Activated naive CD8-positive, alpha-beta T cell treated with anti-CD3 and anti-CD28 coated beads for 36 hours (primary cell): ENCODE measurements at regions not wholly inside any gene's neighbourhood (a gene's known extent, or its start where the extent isn't known, plus 50 kb on each side); places are given as distances from the start of the nearest gene placed in this dataset.

ENCODE experiments used
- DNase-seq: peaks from one replicate; pipeline ENCODE4 v3.0.0; 2021
- H3K27ac Mint-ChIP-seq: one replicate; pipeline ENCODE4 v1.8.0; 2022; ENCODE audit warnings: mild to moderate bottlenecking, moderate library complexity, mixed read lengths
- H3K27me3 Mint-ChIP-seq: one replicate; pipeline ENCODE4 v1.8.0; 2022; ENCODE audit warnings: mild to moderate bottlenecking, mixed read lengths
- H3K36me3 Mint-ChIP-seq: one replicate; pipeline ENCODE4 v1.8.0; 2021; ENCODE audit warnings: mild to moderate bottlenecking, mixed read lengths
- H3K4me1 Mint-ChIP-seq: one replicate; pipeline ENCODE4 v1.8.0; 2021; ENCODE audit warnings: mixed read lengths
- H3K4me3 Mint-ChIP-seq: one replicate; pipeline ENCODE4 v1.8.0; 2022; ENCODE audit warnings: mild to moderate bottlenecking, moderate library complexity, mixed read lengths
- H3K9me3 Mint-ChIP-seq: one replicate; pipeline ENCODE4 v1.8.0; 2022; ENCODE audit warnings: mixed read lengths

DNA sequence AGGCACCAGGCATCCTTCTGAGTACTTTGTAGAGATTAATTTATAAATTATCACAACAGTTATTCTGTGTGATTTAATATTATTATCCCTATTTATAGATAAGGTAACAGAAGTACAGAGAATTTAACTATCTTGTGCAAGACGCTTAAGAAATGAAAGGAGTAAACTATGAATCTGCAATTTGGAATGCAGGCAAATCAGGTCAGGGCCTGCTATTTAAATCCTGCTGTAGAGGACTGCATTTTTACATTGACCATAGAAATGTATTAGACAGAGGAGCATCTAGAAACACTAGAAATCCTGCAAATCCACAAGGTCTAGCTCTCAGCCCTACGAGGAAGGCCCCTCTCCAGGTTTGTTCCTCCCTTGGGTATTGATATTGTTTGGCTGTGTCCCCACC, 336.2 kb downstream of the ETS1 start:
- Mint-ChIP-seq H3K27me3 (no peaks in the 10 kb centered on the region), H3K4me1 (no peaks in the 10 kb centered on the region), H3K4me3 (no peak overlapping the region), H3K27ac (no peak overlapping the region), H3K9me3 (no peaks in the 10 kb centered on the region), H3K36me3 (no peaks in the 10 kb centered on the region)
- DNase-seq = no peak

- Mint-ChIP-seq H3K27me3 (no peaks in the 10 kb centered on the region), H3K9me3 (no peaks in the 10 kb centered on the region)
Measured at GRCh38 chr11:128250482-128250881, 336.9 kb downstream of the ETS1 start.

GRCh38 chr11:128246810-128247594, 340.4 kb downstream of the ETS1 start:
- Mint-ChIP-seq H3K4me1 (no peaks in the 10 kb centered on the region), H3K36me3 (no peaks in the 10 kb centered on the region), H3K27me3 (no peaks in the 10 kb centered on the region), H3K27ac (no peak overlapping the region), H3K9me3 (no peaks in the 10 kb centered on the region), H3K4me3 (no peak overlapping the region)
- no peak for DNase-seq

More at GRCh38 chr11:128250482-128250881, 336.9 kb downstream of the ETS1 start:
- Mint-ChIP-seq H3K27ac (no peak overlapping the region), H3K4me1 (no peaks in the 10 kb centered on the region), H3K4me3 (no peak overlapping the region), H3K36me3 (no peaks in the 10 kb centered on the region)
- no peak for DNase-seq

DNA sequence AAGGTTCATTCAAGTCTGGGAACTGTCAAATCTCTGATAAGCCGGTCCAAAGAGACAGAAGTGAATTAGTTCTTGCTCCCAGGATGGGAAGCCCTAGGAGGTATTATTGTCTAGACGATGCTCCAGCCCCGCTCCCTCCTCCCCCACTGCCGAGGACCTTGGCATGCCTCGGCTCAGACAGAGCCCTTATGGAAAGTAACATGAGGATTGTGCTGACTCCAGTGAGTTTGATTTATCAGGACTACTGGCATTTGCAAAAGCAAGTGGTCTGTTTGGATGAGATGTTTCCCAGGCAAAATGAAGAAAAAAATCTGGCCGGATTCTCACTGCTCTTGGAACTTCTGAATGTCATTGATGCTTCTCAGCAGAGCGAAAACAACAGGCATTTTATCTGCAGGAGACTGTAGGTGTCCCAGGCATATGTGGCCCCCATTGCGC, 341.0 kb downstream of the ETS1 start:
- Mint-ChIP-seq H3K36me3 (no peaks in the 10 kb centered on the region), H3K9me3 (no peaks in the 10 kb centered on the region), H3K4me1 (no peaks in the 10 kb centered on the region), H3K27me3 (no peaks in the 10 kb centered on the region), H3K27ac (no peak overlapping the region), H3K4me3 (no peak overlapping the region)
- DNase-seq = no peak

DNA sequence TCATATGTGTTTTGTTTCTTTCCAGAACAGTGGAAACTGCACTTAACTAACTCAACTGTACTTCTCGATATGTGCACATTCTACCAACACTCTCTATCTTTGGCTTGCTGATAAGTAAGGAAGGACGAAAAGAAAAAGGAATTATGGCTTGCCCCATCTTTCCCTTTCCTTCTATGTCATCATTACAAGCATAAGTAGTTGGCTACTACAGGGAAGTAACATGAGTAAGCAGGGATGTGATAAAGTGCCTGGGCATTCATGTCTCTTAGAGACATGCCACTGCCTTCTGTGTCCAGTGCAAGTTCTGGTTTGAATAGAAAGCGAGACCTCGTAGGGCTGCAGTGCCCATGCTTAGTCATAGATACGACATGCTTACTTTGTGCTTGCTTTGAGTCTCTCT, 342.5 kb downstream of the ETS1 start:
- Mint-ChIP-seq H3K4me3 (no peak overlapping the region), H3K4me1 (peaks cover 2% of the 10 kb centered on the region), H3K36me3 (no peaks in the 10 kb centered on the region), H3K9me3 (no peaks in the 10 kb centered on the region), H3K27me3 (no peaks in the 10 kb centered on the region), H3K27ac (no peak overlapping the region)
- DNase-seq = no peak

- no peaks in the 10 kb centered on the region for H3K36me3 Mint-ChIP-seq
- peaks cover 21% of the 10 kb centered on the region for H3K4me1 Mint-ChIP-seq
- no peaks in the 10 kb centered on the region for H3K9me3 Mint-ChIP-seq
- no peak overlapping the region for H3K4me3 Mint-ChIP-seq
- no peaks in the 10 kb centered on the region for H3K27me3 Mint-ChIP-seq
- no peak for DNase-seq
- H3K27ac Mint-ChIP-seq = no peak overlapping the region
Measured at GRCh38 chr11:128242451-128242850, 344.9 kb downstream of the ETS1 start.

DNA sequence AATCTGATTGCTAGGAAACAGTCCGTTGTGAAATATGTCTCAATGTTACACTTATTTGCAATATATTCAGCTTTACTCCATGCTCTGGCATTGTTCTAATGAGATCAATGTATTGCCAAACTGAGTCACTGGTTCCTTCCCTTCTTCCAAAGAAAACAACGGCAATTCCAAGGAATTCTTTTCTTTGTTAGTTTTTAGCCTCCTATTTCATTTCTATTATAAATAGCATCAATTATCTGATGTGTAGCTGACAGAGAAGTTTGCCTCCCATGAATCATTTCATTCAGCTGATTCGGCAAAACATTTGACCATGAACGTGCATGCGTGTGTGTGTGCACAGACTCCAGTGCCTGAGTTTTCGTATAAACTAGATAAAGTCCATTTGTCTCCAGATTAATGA, 346.8 kb downstream of the ETS1 start:
- Mint-ChIP-seq H3K27me3 (no peaks in the 10 kb centered on the region), H3K9me3 (no peaks in the 10 kb centered on the region), H3K4me3 (no peak overlapping the region), H3K36me3 (no peaks in the 10 kb centered on the region), H3K27ac (no peak overlapping the region), H3K4me1 (peaks cover 29% of the 10 kb centered on the region)
- no peak for DNase-seq

- Mint-ChIP-seq H3K4me1 (peaks cover 29% of the 10 kb centered on the region), H3K27me3 (no peaks in the 10 kb centered on the region), H3K9me3 (no peaks in the 10 kb centered on the region), H3K27ac (peak overlapping the region; percentile 91), H3K36me3 (no peaks in the 10 kb centered on the region), H3K4me3 (peak overlapping the region; percentile 60)
- no peak for DNase-seq
Measured at GRCh38 chr11:128239306-128239705, 348.1 kb downstream of the ETS1 start.

GRCh38 chr11:128238521-128239265, 348.7 kb downstream of the ETS1 start:
- H3K36me3 Mint-ChIP-seq = no peaks in the 10 kb centered on the region
- peak overlapping the region; percentile 91 for H3K27ac Mint-ChIP-seq
- peaks cover 29% of the 10 kb centered on the region for H3K4me1 Mint-ChIP-seq
- no peaks in the 10 kb centered on the region for H3K27me3 Mint-ChIP-seq
- H3K9me3 Mint-ChIP-seq = no peaks in the 10 kb centered on the region
- no peak for DNase-seq
- peak overlapping the region; percentile 60 for H3K4me3 Mint-ChIP-seq

- no peak for DNase-seq
- peaks cover 44% of the 10 kb centered on the region for H3K4me1 Mint-ChIP-seq
- H3K9me3 Mint-ChIP-seq = peaks cover 3% of the 10 kb centered on the region
- H3K27me3 Mint-ChIP-seq = no peaks in the 10 kb centered on the region
- no peak overlapping the region for H3K4me3 Mint-ChIP-seq
- H3K27ac Mint-ChIP-seq = no peak overlapping the region
- H3K36me3 Mint-ChIP-seq = peaks cover 2% of the 10 kb centered on the region
Measured at GRCh38 chr11:128236506-128237498, 350.6 kb downstream of the ETS1 start.

DNA sequence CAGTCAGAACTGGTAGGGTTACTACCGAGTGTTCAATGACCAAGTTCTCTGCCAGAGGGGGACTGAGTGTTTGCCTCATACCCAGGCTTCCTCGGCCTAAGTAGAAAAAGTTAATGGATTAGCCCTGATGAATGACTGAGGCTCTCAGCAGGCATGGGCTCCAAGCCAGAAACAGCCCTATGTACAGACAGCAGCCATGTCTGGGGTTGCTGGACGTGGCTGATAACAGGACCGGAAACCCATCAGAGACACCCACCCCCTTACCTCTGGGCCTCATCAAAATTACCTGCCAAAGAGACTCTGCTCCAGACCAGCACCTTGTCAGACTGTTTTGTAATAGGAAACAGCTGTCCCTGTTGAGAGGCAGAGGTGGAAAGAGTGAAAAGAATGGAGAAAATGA, 351.4 kb downstream of the ETS1 start:
- Mint-ChIP-seq H3K4me3 (no peak overlapping the region), H3K36me3 (peaks cover 5% of the 10 kb centered on the region), H3K27ac (peak overlapping the region; percentile 19), H3K9me3 (peaks cover 4% of the 10 kb centered on the region), H3K27me3 (no peaks in the 10 kb centered on the region), H3K4me1 (peaks cover 45% of the 10 kb centered on the region)
- no peak for DNase-seq

- Mint-ChIP-seq H3K27ac (no peak overlapping the region), H3K4me1 (peaks cover 45% of the 10 kb centered on the region), H3K27me3 (no peaks in the 10 kb centered on the region), H3K36me3 (peaks cover 5% of the 10 kb centered on the region), H3K9me3 (peaks cover 4% of the 10 kb centered on the region), H3K4me3 (no peak overlapping the region)
- DNase-seq = no peak
Measured at GRCh38 chr11:128235426-128235825, 351.9 kb downstream of the ETS1 start.

DNA sequence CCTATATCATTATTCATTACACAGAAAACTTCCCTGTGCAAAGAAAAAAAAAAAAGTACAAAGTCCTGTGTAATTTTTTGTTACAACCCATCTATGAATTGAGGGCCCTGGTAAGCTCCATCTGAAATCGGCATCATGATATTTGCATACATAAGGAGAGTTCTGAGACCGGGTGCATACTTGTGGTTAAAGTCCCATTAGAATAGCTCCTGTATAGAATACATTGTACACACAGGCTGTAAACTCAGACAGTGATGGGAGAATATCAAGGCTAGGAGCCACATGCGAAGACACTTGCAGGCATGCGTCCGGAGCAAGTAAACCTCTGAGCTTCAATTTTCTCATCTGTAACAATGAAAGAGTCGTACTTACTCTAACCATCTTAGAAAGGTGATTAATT, 353.2 kb downstream of the ETS1 start:
- peaks cover 4% of the 10 kb centered on the region for H3K9me3 Mint-ChIP-seq
- H3K4me3 Mint-ChIP-seq = no peak overlapping the region
- no peaks in the 10 kb centered on the region for H3K27me3 Mint-ChIP-seq
- peaks cover 48% of the 10 kb centered on the region for H3K4me1 Mint-ChIP-seq
- peaks cover 7% of the 10 kb centered on the region for H3K36me3 Mint-ChIP-seq
- H3K27ac Mint-ChIP-seq = no peak overlapping the region
- no peak for DNase-seq

DNA sequence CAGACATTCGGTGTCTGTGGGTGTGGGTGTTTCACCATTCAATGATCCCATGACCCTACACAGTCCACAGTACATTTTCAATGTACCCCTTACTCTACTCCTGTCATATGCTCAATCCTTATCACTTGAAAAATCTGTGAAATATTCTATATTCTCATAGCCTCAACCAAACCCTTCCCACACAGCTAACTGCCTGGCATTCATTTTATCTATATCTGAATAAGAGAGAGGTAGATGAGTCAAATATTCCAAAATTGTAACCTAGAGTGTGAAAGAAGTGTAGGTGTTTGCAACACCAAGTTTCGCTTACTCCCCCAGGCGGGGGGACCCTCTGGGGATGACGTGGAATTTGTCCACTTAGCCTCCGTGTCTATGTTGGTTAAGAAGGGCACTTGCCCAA, 354.8 kb downstream of the ETS1 start:
- peaks cover 4% of the 10 kb centered on the region for H3K9me3 Mint-ChIP-seq
- no peaks in the 10 kb centered on the region for H3K27me3 Mint-ChIP-seq
- peaks cover 37% of the 10 kb centered on the region for H3K4me1 Mint-ChIP-seq
- DNase-seq = peak; percentile 68
- peak overlapping the region; percentile 19 for H3K4me3 Mint-ChIP-seq
- peak overlapping the region; percentile 50 for H3K27ac Mint-ChIP-seq
- H3K36me3 Mint-ChIP-seq = peaks cover 7% of the 10 kb centered on the region
